Tibial nerve (tissue), 4 donors: ENCODE measurements at regions not wholly inside any gene's neighbourhood (a gene's known extent, or its start where the extent isn't known, plus 50 kb on each side); places are given as distances from the start of the nearest gene placed in this dataset.

Source experiments
- CTCF ChIP-seq, 5 experiments: fragments of 200-600 bp in 3 of 5; fragments of 450-650 bp in 2 of 5; sonication (generic) in 3 of 5; IDR thresholded peaks; one replicate each; pipeline ENCODE4 v1.5.1; 2016 to 2019; ENCODE audit warnings: antibody characterized with exemption in 5 of 5, mild to moderate bottlenecking in 3 of 5, moderate library complexity in 2 of 5
- EP300 ChIP-seq, 2 donors: sonication (generic); formaldehyde crosslinking; IDR thresholded peaks; one replicate each; pipeline ENCODE4 v1.6.1; 2017; ENCODE audit warnings: antibody characterized with exemption in 2 of 2, mild to moderate bottlenecking in 1 of 2

GRCh38 chr12:105793421-105793820, 345.3 kb downstream of the NUAK1 start:
- TF ChIP-seq EP300 (IDR thresholded peaks at IDR 0.05) (no peak), CTCF (IDR thresholded peaks at IDR 0.05) (no peak)
